Right atrium auricular region (tissue), 2 donors: ENCODE measurements at regions not wholly inside any gene's neighbourhood (a gene's known extent, or its start where the extent isn't known, plus 50 kb on each side); places are given as distances from the start of the nearest gene placed in this dataset.

ENCODE experiments used
- DNase-seq: peaks from one replicate; pipeline ENCODE4 v3.0.0-alpha.2; 2019; ENCODE audit warnings: low spot score
- H3K27ac ChIP-seq, 2 donors: fragments of 200-600 bp; sonication (generic); 1 replicate in 1 of 2; 2 replicates in 1 of 2; pipeline ENCODE4 v1.5.1; 2016 to 2019
- H3K27me3 ChIP-seq, 2 donors: fragments of 200-600 bp; sonication (generic); one replicate each; pipeline versions ENCODE4 v1.5.1 to v1.6.0; 2017 to 2019
- H3K36me3 ChIP-seq: fragments of 200-600 bp; sonication (generic); one replicate; pipeline ENCODE4 v1.5.1; 2016
- H3K4me1 ChIP-seq, 2 donors: fragments of 200-600 bp; sonication (generic); one replicate each; pipeline versions ENCODE4 v1.5.1 to v1.6.0; 2017 to 2019
- H3K4me3 ChIP-seq, 2 donors: fragments of 200-600 bp; sonication (generic); 1 replicate in 1 of 2; 2 replicates in 1 of 2; pipeline ENCODE4 v1.5.1; 2017 to 2019; ENCODE audit warnings: mild to moderate bottlenecking in 1 of 2, moderate library complexity in 1 of 2
- H3K9me3 ChIP-seq, 2 donors: fragments of 200-600 bp; sonication (generic); one replicate each; pipeline ENCODE4 v1.5.1; 2019
- TF ChIP-seq, protein P1 (sequence below), 2 donors: fragments of 200-600 bp; sonication (generic); IDR thresholded peaks; one replicate each; pipeline ENCODE4 v1.5.1; 2019; ENCODE audit warnings: antibody characterized with exemption in 2 of 2

DNA sequence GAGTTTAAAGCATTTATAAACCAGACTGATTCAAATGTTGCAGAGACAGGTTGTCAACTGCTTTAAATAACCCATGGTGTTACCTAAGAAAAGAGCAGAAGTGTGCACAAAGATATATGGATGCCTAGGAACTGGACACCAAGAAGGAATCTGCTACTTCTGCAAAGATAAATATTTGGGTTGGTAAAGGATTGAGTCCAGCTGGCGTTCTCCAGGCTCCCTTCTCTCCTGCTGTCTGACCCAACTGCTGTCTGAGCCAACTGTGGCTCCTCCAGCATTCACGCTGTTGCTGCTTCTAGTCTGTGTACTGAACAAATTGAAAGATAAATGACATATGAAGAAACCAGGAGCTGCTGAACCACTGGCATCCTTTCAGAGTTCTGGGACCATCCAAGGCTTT is 1167.8 kb upstream of the PRKX start:
- H3K4me1 ChIP-seq: no peaks in the 10 kb centered on the region
- H3K9me3 ChIP-seq: peaks cover 0 to 14% of the 10 kb centered on the region in 2 donors
- TF ChIP-seq, protein P1, sequence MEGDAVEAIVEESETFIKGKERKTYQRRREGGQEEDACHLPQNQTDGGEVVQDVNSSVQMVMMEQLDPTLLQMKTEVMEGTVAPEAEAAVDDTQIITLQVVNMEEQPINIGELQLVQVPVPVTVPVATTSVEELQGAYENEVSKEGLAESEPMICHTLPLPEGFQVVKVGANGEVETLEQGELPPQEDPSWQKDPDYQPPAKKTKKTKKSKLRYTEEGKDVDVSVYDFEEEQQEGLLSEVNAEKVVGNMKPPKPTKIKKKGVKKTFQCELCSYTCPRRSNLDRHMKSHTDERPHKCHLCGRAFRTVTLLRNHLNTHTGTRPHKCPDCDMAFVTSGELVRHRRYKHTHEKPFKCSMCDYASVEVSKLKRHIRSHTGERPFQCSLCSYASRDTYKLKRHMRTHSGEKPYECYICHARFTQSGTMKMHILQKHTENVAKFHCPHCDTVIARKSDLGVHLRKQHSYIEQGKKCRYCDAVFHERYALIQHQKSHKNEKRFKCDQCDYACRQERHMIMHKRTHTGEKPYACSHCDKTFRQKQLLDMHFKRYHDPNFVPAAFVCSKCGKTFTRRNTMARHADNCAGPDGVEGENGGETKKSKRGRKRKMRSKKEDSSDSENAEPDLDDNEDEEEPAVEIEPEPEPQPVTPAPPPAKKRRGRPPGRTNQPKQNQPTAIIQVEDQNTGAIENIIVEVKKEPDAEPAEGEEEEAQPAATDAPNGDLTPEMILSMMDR (IDR thresholded peaks at IDR 0.05): no peak
- H3K36me3 ChIP-seq: no peaks in the 10 kb centered on the region
- DNase-seq: no peak
- H3K27me3 ChIP-seq: no peaks in the 10 kb centered on the region
- H3K4me3 ChIP-seq: no peak overlapping the region
- H3K27ac ChIP-seq: no peak overlapping the region

GRCh38 chrX:4878640-4879039 is 1165.2 kb upstream of the PRKX start:
- Histone ChIP-seq H3K4me3 (no peak overlapping the region), H3K36me3 (no peaks in the 10 kb centered on the region), H3K4me1 (no peaks in the 10 kb centered on the region), H3K9me3 (peaks cover 0 to 14% of the 10 kb centered on the region in 2 donors), H3K27me3 (no peaks in the 10 kb centered on the region), H3K27ac (no peak overlapping the region)
- DNase-seq: no peak
- TF ChIP-seq, protein P1 (IDR thresholded peaks at IDR 0.05): no peak

GRCh38 chrX:4876268-4876667 is 1162.8 kb upstream of the PRKX start:
- TF ChIP-seq, protein P1 (IDR thresholded peaks at IDR 0.05): no peak
- Histone ChIP-seq H3K9me3 (peaks cover 0 to 14% of the 10 kb centered on the region in 2 donors), H3K27ac (no peak overlapping the region), H3K27me3 (no peaks in the 10 kb centered on the region), H3K4me1 (no peaks in the 10 kb centered on the region), H3K4me3 (no peak overlapping the region), H3K36me3 (no peaks in the 10 kb centered on the region)
- no peak for DNase-seq

- DNase-seq: no peak
- TF ChIP-seq, protein P1 (IDR thresholded peaks at IDR 0.05): no peak
- Histone ChIP-seq H3K27me3 (no peaks in the 10 kb centered on the region), H3K36me3 (no peaks in the 10 kb centered on the region), H3K9me3 (no peaks in the 10 kb centered on the region), H3K4me3 (no peak overlapping the region), H3K4me1 (no peaks in the 10 kb centered on the region), H3K27ac (no peak overlapping the region)
These were observed 1138.1 kb upstream of the PRKX start for GRCh38 chrX:4851534-4851933.

GRCh38 chrX:4850312-4850711 is 1136.9 kb upstream of the PRKX start:
- Histone ChIP-seq H3K27me3 (no peaks in the 10 kb centered on the region), H3K9me3 (no peaks in the 10 kb centered on the region), H3K4me3 (no peak overlapping the region), H3K27ac (no peak overlapping the region), H3K36me3 (no peaks in the 10 kb centered on the region), H3K4me1 (no peaks in the 10 kb centered on the region)
- no peak for DNase-seq
- TF ChIP-seq, protein P1 (IDR thresholded peaks at IDR 0.05): no peak

DNA sequence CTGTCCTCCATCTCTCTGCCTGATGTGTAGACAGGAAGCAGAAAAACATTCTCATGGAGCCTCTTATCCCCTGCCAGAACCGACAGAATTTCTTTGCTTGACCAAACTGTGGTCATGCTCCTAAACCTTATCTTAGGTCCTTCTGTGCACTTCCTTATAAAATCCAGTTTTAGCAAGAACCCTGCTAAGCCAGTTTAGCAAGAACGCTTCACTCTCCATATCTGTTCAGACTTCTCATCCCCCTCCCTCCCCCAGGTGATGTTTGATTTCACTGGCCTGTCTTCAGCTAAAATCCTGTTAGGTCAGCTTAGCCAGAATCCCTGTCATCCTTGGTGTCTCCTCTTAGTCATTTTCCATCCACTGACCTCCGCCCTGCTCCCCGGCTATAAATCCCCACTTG is 1130.9 kb upstream of the PRKX start:
- TF ChIP-seq, protein P1 (IDR thresholded peaks at IDR 0.05): no peak
- H3K27me3 ChIP-seq: no peaks in the 10 kb centered on the region
- H3K9me3 ChIP-seq: no peaks in the 10 kb centered on the region
- H3K4me1 ChIP-seq: no peaks in the 10 kb centered on the region
- no peaks in the 10 kb centered on the region for H3K36me3 ChIP-seq
- no peak overlapping the region for H3K4me3 ChIP-seq
- no peak for DNase-seq
- H3K27ac ChIP-seq: no peak overlapping the region
